RCC 7860 (cell line): ENCODE measurements at regions not wholly inside any gene's neighbourhood (a gene's known extent, or its start where the extent isn't known, plus 50 kb on each side); places are given as distances from the start of the nearest gene placed in this dataset.
A peak's percentile ranks its signal among the peaks of the same experiment; 100 is the strongest.
"Not testable (repeated sequence)": the region's sequence is repeated elsewhere in the genome, so short reads cannot be mapped to it uniquely, and the experiment has no call there.

Experiments
- DNase-seq: peaks from one replicate; pipeline ENCODE4 v3.0.0-alpha.2; 2015; ENCODE audit warnings: low spot score
- FAIRE-seq: peaks from 2 replicates; lab custom pipeline; 2012; peaks lifted over from hg19 to GRCh38; lab: Jason Lieb, UNC

GRCh38 chr2:187003038-187003554, 154.1 kb upstream of the ZSWIM2 start:
- no peak for DNase-seq
- FAIRE-seq = no peak

- no peak for FAIRE-seq
- no peak for DNase-seq
These were observed 153.3 kb upstream of the ZSWIM2 start for GRCh38 chr2:187002242-187002641.

- DNase-seq (no peak), FAIRE-seq (no peak)
These were observed 152.3 kb upstream of the ZSWIM2 start for GRCh38 chr2:187001248-187001647.

GRCh38 chr2:186995092-186995491, 146.1 kb upstream of the ZSWIM2 start:
- FAIRE-seq (no peak), DNase-seq (no peak)

GRCh38 chr2:186992597-186992996, 143.6 kb upstream of the ZSWIM2 start:
- FAIRE-seq (no peak), DNase-seq (no peak)

- no peak for DNase-seq
- no peak for FAIRE-seq
These were observed 142.9 kb upstream of the ZSWIM2 start for GRCh38 chr2:186991766-186992417.

- FAIRE-seq = no peak
- no peak for DNase-seq
These were observed 136.0 kb upstream of the ZSWIM2 start for GRCh38 chr2:186984966-186985365.

- FAIRE-seq = no peak
- no peak for DNase-seq
These were observed 135.5 kb upstream of the ZSWIM2 start for GRCh38 chr2:186984481-186984880.

- no peak for FAIRE-seq
- DNase-seq = no peak
These were observed 132.0 kb upstream of the ZSWIM2 start for GRCh38 chr2:186980787-186981550.

- DNase-seq (no peak), FAIRE-seq (no peak)
These were observed 131.1 kb upstream of the ZSWIM2 start for GRCh38 chr2:186980117-186980442.

- no peak for FAIRE-seq
- no peak for DNase-seq
These were observed 130.6 kb upstream of the ZSWIM2 start for GRCh38 chr2:186979439-186980116.

GRCh38 chr2:186977433-186978045, 128.6 kb upstream of the ZSWIM2 start:
- FAIRE-seq (no peak), DNase-seq (no peak)

- FAIRE-seq = no peak
These were observed 127.4 kb upstream of the ZSWIM2 start for GRCh38 chr2:186976329-186976728.

GRCh38 chr2:186972281-186972970, 123.5 kb upstream of the ZSWIM2 start:
- FAIRE-seq (no peak), DNase-seq (no peak)

More at GRCh38 chr2:186976329-186976728, 127.4 kb upstream of the ZSWIM2 start:
- no peak for DNase-seq

- FAIRE-seq (no peak), DNase-seq (no peak)
These were observed 119.3 kb upstream of the ZSWIM2 start for GRCh38 chr2:186968277-186968676.

GRCh38 chr2:186966015-186966414, 117.0 kb upstream of the ZSWIM2 start:
- no peak for DNase-seq
- no peak for FAIRE-seq

GRCh38 chr2:186962085-186962747, 113.2 kb upstream of the ZSWIM2 start:
- FAIRE-seq (no peak), DNase-seq (no peak)

GRCh38 chr2:186960241-186960640, 111.3 kb upstream of the ZSWIM2 start:
- DNase-seq, FAIRE-seq: not testable (repeated sequence)

GRCh38 chr2:186959486-186959885, 110.5 kb upstream of the ZSWIM2 start:
- DNase-seq (no peak), FAIRE-seq (no peak)

- FAIRE-seq (peak; percentile 30), DNase-seq (peak; percentile 78)
These were observed 101.7 kb upstream of the ZSWIM2 start for GRCh38 chr2:186950694-186951093.
